H1 (cell line): ENCODE measurements at regions not wholly inside any gene's neighbourhood (a gene's known extent, or its start where the extent isn't known, plus 50 kb on each side); places are given as distances from the start of the nearest gene placed in this dataset.

Experiments
- CTCF ChIA-PET: fragments of 300-600 bp; sonication (Branson Sonifier 250); formaldehyde crosslinking; loops from one replicate; lab custom pipeline; 2021; ENCODE audit not compliant: partially characterized antibody; lab: Charles Lee
- POLR2A ChIA-PET: fragments of 300-600 bp; sonication (Branson Sonifier 250); formaldehyde crosslinking; loops from one replicate; lab custom pipeline; 2021; ENCODE audit warnings: inconsistent platforms; ENCODE audit not compliant: partially characterized antibody; lab: Charles Lee
- DNase-seq, 2 experiments: peaks; one replicate each; pipeline versions ENCODE4 v3.0.0 to v3.0.0-alpha.2; 2010 to 2022; ENCODE audit warnings: low spot score in 2 of 2, low read depth in 1 of 2, mixed read lengths in 1 of 2
- FAIRE-seq: peaks from 2 replicates; lab custom pipeline; 2011; peaks lifted over from hg19 to GRCh38; lab: Jason Lieb, UNC
- H2AFZ ChIP-seq: 2 replicates; pipeline ENCODE4 v1.8.1; 2012; ENCODE audit warnings: low read length, inconsistent platforms
- H2AK5ac ChIP-seq: 2 replicates; pipeline ENCODE4 v1.6.1; 2013; ENCODE audit warnings: low read depth, low read length
- H2BK120ac ChIP-seq: replicated peaks from 2 replicates; pipeline ENCODE3; 2013; ENCODE audit warnings: low read depth, low read length, inconsistent platforms
- H2BK12ac ChIP-seq: 2 replicates; pipeline ENCODE4 v1.6.1; 2013; ENCODE audit warnings: low read depth, low read length
- H2BK15ac ChIP-seq: 2 replicates; pipeline ENCODE4 v1.6.1; 2013; ENCODE audit warnings: low read length
- H2BK20ac ChIP-seq: 2 replicates; pipeline ENCODE4 v1.6.1; 2013; ENCODE audit warnings: low read length
- H2BK5ac ChIP-seq: 2 replicates; pipeline ENCODE4 v1.6.1; 2013; ENCODE audit warnings: low read depth, low read length
- H3K14ac ChIP-seq: 2 replicates; pipeline ENCODE4 v1.6.1; 2013; ENCODE audit warnings: inconsistent platforms; ENCODE audit not compliant: insufficient read length
- H3K18ac ChIP-seq: 2 replicates; pipeline ENCODE4 v1.6.1; 2013; ENCODE audit warnings: low read length; ENCODE audit errors: extremely low read depth
- H3K23ac ChIP-seq: 2 replicates; pipeline ENCODE4 v1.6.1; 2013; ENCODE audit warnings: inconsistent platforms; ENCODE audit not compliant: insufficient read length
- H3K23me2 ChIP-seq: 2 replicates; pipeline ENCODE4 v1.6.1; 2013; ENCODE audit warnings: low read depth, low read length
- H3K27ac ChIP-seq: 2 replicates; pipeline ENCODE4 v1.6.1; 2011; ENCODE audit warnings: low read depth, low read length, inconsistent platforms
- H3K27me3 ChIP-seq, 4 experiments: replicated peaks in 1 of 4; 1 replicate in 1 of 4; 2 replicates in 3 of 4; pipeline versions ENCODE4 v1.6.1 to v1.8.1; 2011 to 2013; ENCODE audit warnings: low read length in 3 of 4, mild to moderate bottlenecking in 3 of 4, inconsistent platforms in 2 of 4, mixed read lengths in 2 of 4, moderate library complexity in 1 of 4; ENCODE audit not compliant: control insufficient read depth in 3 of 4, insufficient read depth in 3 of 4; ENCODE audit errors: extremely low read depth in 1 of 4
- H3K36me3 ChIP-seq, 4 experiments: 2 replicates each; pipeline versions ENCODE4 v1.6.1 to v1.8.1; 2011 to 2013; ENCODE audit warnings: mild to moderate bottlenecking in 4 of 4, low read length in 3 of 4, moderate library complexity in 2 of 4, control low read depth in 1 of 4, inconsistent platforms in 1 of 4; ENCODE audit not compliant: insufficient read depth in 4 of 4, control insufficient read depth in 2 of 4
- H3K4ac ChIP-seq: replicated peaks from 2 replicates; pipeline ENCODE3; 2013; ENCODE audit warnings: low read length, low read depth, mixed read lengths, inconsistent platforms; ENCODE audit not compliant: insufficient read length
- H3K4me1 ChIP-seq, 4 experiments: replicated peaks in 1 of 4; 1 replicate in 1 of 4; 2 replicates in 3 of 4; pipeline versions ENCODE4 v1.6.1 to v1.8.1; 2011 to 2013; ENCODE audit warnings: low read length in 3 of 4, inconsistent platforms in 2 of 4, mixed read lengths in 1 of 4; ENCODE audit not compliant: insufficient read depth in 4 of 4, control insufficient read depth in 3 of 4
- H3K4me2 ChIP-seq, 2 experiments: 2 replicates each; pipeline versions ENCODE4 v1.6.1 to v1.8.1; 2011 to 2013; ENCODE audit warnings: low read depth in 2 of 2, low read length in 2 of 2, control low read depth in 1 of 2, inconsistent platforms in 1 of 2, mild to moderate bottlenecking in 1 of 2; ENCODE audit not compliant: insufficient read depth in 1 of 2
- H3K4me3 ChIP-seq, 4 experiments: fragments of 200-600, 300-600 bp in 1 of 4; sonication (generic), shearing (Covaris generic), sonication (Bioruptor Twin) in 1 of 4; 2 replicates each; pipeline versions ENCODE4 v1.5.1 to v1.8.1; 2011 to 2016; ENCODE audit warnings: low read length in 4 of 4, low read depth in 3 of 4, control low read depth in 2 of 4, inconsistent platforms in 2 of 4, mild to moderate bottlenecking in 2 of 4, mixed read lengths in 1 of 4, moderate library complexity in 1 of 4; ENCODE audit not compliant: insufficient read depth in 2 of 4; ENCODE audit errors: extremely low read depth in 1 of 4
- H3K56ac ChIP-seq: replicated peaks from 2 replicates; pipeline ENCODE3; 2013; ENCODE audit warnings: low read depth, mild to moderate bottlenecking, mixed read lengths, low read length, inconsistent platforms; ENCODE audit not compliant: insufficient read length
- H3K79me1 ChIP-seq: 2 replicates; pipeline ENCODE4 v1.6.1; 2013; ENCODE audit warnings: low read depth, low read length, control low read depth
- H3K79me2 ChIP-seq, 2 experiments: 2 replicates each; pipeline versions ENCODE4 v1.6.1 to v1.8.1; 2012 to 2013; ENCODE audit warnings: low read length in 2 of 2, mild to moderate bottlenecking in 2 of 2, inconsistent platforms in 1 of 2; ENCODE audit not compliant: insufficient read depth in 2 of 2, control insufficient read depth in 1 of 2
- H3K9ac ChIP-seq, 4 experiments: replicated peaks in 1 of 4; 1 replicate in 1 of 4; 2 replicates in 3 of 4; pipeline versions ENCODE4 v1.6.1 to v1.8.1; 2011 to 2013; ENCODE audit warnings: low read depth in 3 of 4, low read length in 3 of 4, control low read depth in 2 of 4, mild to moderate bottlenecking in 2 of 4, moderate library complexity in 2 of 4, inconsistent platforms in 1 of 4; ENCODE audit errors: extremely low read depth in 1 of 4
- H3K9me3 ChIP-seq, 2 experiments: 2 replicates each; pipeline versions ENCODE4 v1.6.1 to v1.8.1; 2012 to 2013; ENCODE audit warnings: mild to moderate bottlenecking in 2 of 2, moderate library complexity in 2 of 2, control low read depth in 1 of 2, inconsistent platforms in 1 of 2, low read depth in 1 of 2, low read length in 1 of 2, mixed read lengths in 1 of 2; ENCODE audit not compliant: insufficient read depth in 2 of 2
- H4K20me1 ChIP-seq, 2 experiments: replicated peaks in 1 of 2; 2 replicates each; pipeline versions ENCODE3 to v1.8.1; 2011 to 2013; ENCODE audit warnings: inconsistent platforms in 2 of 2, low read length in 2 of 2, mild to moderate bottlenecking in 1 of 2; ENCODE audit not compliant: insufficient read depth in 2 of 2, control insufficient read depth in 1 of 2
- H4K5ac ChIP-seq: 2 replicates; pipeline ENCODE4 v1.6.1; 2013; ENCODE audit warnings: low read length, low read depth, mixed read lengths, inconsistent platforms; ENCODE audit not compliant: insufficient read length
- H4K8ac ChIP-seq: 2 replicates; pipeline ENCODE4 v1.8.0; 2013; ENCODE audit warnings: mild to moderate bottlenecking, moderate library complexity, low read length, inconsistent platforms; ENCODE audit not compliant: insufficient read depth; ENCODE audit errors: extremely low read depth
- H4K91ac ChIP-seq: replicated peaks from 2 replicates; pipeline ENCODE3; 2013; ENCODE audit warnings: low read length, mixed read lengths, inconsistent platforms; ENCODE audit not compliant: insufficient read length
- JUND ChIP-seq: IDR thresholded peaks from 2 replicates; pipeline ENCODE4 v1.6.1; 2011; ENCODE audit warnings: mild to moderate bottlenecking, improper control_type of control experiment, low read length
- MAFK ChIP-seq: IDR thresholded peaks from 2 replicates; pipeline ENCODE4 v1.6.1; 2012; ENCODE audit warnings: low read depth, mild to moderate bottlenecking, improper control_type of control experiment, low read length
- RAD21 ChIP-seq, 2 experiments: IDR thresholded peaks in 1 of 2; conservative IDR thresholded peaks in 1 of 2; 2 replicates each; pipeline ENCODE4 v1.6.1; 2011; ENCODE audit warnings: low read depth in 2 of 2, low read length in 2 of 2, improper control_type of control experiment in 1 of 2, inconsistent platforms in 1 of 2, mild to moderate bottlenecking in 1 of 2, moderate library complexity in 1 of 2
- RFX5 ChIP-seq: IDR thresholded peaks from 2 replicates; pipeline ENCODE4 v1.6.1; 2011; ENCODE audit warnings: low read depth, low read length, improper control_type of control experiment, borderline replicate concordance
- RXRA ChIP-seq: IDR thresholded peaks from 2 replicates; pipeline ENCODE4 v1.6.1; 2011; ENCODE audit warnings: low read depth, mild to moderate bottlenecking, low read length, moderate library complexity; ENCODE audit not compliant: insufficient read depth
- SAP30 ChIP-seq: fragments of 300-600 bp; sonication (generic); IDR thresholded peaks from 2 replicates; pipeline ENCODE4 v1.7.1; 2012; ENCODE audit warnings: low read length, moderate library complexity, mild to moderate bottlenecking, inconsistent platforms; ENCODE audit not compliant: insufficient read depth, insufficient replicate concordance
- WGBS, 2 experiments: shearing (Covaris generic) in 1 of 2; methylation state at CpG; one replicate each; pipeline versions ENCODE4 v1.1.6 to v1.1.7; 2013 to 2015; ENCODE audit warnings: low lambda C conversion rate in 2 of 2, mixed read lengths in 2 of 2, inconsistent platforms in 1 of 2, low coverage in 1 of 2, missing lambda C conversion rate in 1 of 2; ENCODE audit not compliant: insufficient replicate concordance in 2 of 2, insufficient coverage in 1 of 2, insufficient read length in 1 of 2; ENCODE audit errors: extremely low coverage in 1 of 2, missing lambda C conversion rate in 1 of 2; 5-methylcytosine and 5-hydroxymethylcytosine counted together

DNA sequence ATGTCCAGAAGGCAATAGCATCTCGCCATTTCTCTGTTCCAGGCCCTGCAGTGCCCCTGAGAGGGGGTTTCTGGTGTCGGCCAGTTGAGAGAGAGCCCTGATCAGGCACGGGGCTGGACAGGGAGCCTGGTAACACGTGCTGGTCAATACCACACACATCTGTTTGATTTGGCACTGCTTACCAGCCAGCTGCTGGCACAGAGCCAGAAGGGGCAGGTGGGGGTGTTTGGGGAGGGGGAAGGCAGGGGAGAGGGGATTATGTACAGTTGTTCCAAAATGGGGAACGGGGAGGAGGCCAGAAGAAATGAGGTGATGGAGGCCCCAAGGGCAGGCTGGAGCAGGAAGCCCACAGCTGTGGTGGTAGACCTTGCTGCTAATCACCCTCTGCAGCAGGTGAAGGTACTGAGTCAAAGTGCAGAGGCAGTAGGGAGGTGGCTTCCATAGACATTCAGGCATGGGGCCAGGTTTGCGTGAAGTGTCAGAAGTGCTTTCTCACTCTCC lies 153.5 kb upstream of the LPP start:
- H3K27ac ChIP-seq, result no peak overlapping the region
- H4K5ac ChIP-seq, result no peak overlapping the region
- WGBS, 2 experiments, result 81% methylated on average over 5 of the region's 6 CpGs; no CpG with 5 or more reads in 1 of the 2 experiments
- H3K79me2 ChIP-seq, result no peaks in the 10 kb centered on the region
- no peak overlapping the region for H3K4me3 ChIP-seq
- no peak overlapping the region for H2BK120ac ChIP-seq
- no peaks in the 10 kb centered on the region for H3K27me3 ChIP-seq
- H3K18ac ChIP-seq, result peak overlapping the region; percentile 25; the same call in 1 of the 2 replicates
- H3K4me1 ChIP-seq, result peaks cover 0 to 14% (median 3%) of the 10 kb centered on the region in 4 experiments; a peak in 3 of 7 replicates
- no peak for TF ChIP-seq SAP30
- TF ChIP-seq JUND, result no peak
- no peak for TF ChIP-seq MAFK
- TF ChIP-seq RXRA, result no peak
- no peak for TF ChIP-seq RFX5
- TF ChIP-seq RAD21 (IDR thresholded peaks at IDR 0.05 in 1 of 2, conservative IDR thresholded peaks at IDR 0.05 in 1 of 2; ENCODE audit: low read depth in 2 of 2, low read length in 2 of 2), result 0 out of 4 replicates have a peak, but pooled peaks of 1 of the 2 experiments have one; percentile 14
- no peak overlapping the region for H2AFZ ChIP-seq
- H3K23ac ChIP-seq, result no peak overlapping the region
- DNase-seq (no peak), FAIRE-seq (no peak)
- H3K9ac ChIP-seq, result no peak overlapping the region
- H2AK5ac ChIP-seq, result no peak overlapping the region
- ChIA-PET CTCF (interaction anchor here (0.8 to 1.0 kb wide), 2 partner anchors 257 to 258 kb away, joined by 3 read pairs; no protein-coding TSS in a partner anchor), POLR2A (no interaction called here)
- H3K56ac ChIP-seq, result no peak overlapping the region
- peak overlapping the region; percentile 46 for H4K91ac ChIP-seq
- peak overlapping the region; percentile 40; the same call in 1 of the 2 replicates for H2BK20ac ChIP-seq
- no peak overlapping the region for H2BK12ac ChIP-seq
- H3K9me3 ChIP-seq, result no peaks in the 10 kb centered on the region
- H2BK15ac ChIP-seq, result no peak overlapping the region
- no peaks in the 10 kb centered on the region for H3K79me1 ChIP-seq
- H3K4me2 ChIP-seq, result no peak overlapping the region
- H2BK5ac ChIP-seq, result no peak overlapping the region
- H3K23me2 ChIP-seq, result no peaks in the 10 kb centered on the region
- no peaks in the 10 kb centered on the region; a peak in 1 of 8 replicates for H3K36me3 ChIP-seq
- H3K4ac ChIP-seq, result no peak overlapping the region
- H4K8ac ChIP-seq, result no peak overlapping the region
- no peak overlapping the region for H3K14ac ChIP-seq
- H4K20me1 ChIP-seq, result no peaks in the 10 kb centered on the region
